ENCODE measurements at regions not wholly inside any gene's neighbourhood (a gene's known extent, or its start where the extent isn't known, plus 50 kb on each side); places are given as distances from the start of the nearest gene placed in this dataset.
A peak's percentile ranks its signal among the peaks of the same experiment; 100 is the strongest.
"Not testable (repeated sequence)": the region's sequence is repeated elsewhere in the genome, so short reads cannot be mapped to it uniquely, and the experiment has no call there.

DNA sequence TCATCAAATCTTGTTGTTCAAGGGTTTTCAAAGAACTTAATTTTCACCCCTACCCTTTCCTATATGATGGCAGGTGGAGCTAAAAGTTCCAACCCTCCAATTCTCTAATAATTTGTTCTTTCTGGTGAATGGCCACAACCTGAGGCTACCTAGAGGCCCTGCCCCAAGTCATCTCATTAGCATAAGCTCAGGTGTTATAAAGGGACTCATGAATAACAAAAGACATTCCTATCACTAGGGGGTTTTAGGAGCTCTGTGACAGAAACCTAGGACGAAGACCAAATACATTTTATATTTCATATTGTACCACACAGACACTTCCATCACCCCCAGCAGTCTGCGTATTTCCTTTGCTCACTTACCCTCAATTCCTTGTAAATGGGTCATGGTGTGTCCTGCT, 483.6 kb upstream of the EPHA6 start:
- DNase-seq: no peak

DNA sequence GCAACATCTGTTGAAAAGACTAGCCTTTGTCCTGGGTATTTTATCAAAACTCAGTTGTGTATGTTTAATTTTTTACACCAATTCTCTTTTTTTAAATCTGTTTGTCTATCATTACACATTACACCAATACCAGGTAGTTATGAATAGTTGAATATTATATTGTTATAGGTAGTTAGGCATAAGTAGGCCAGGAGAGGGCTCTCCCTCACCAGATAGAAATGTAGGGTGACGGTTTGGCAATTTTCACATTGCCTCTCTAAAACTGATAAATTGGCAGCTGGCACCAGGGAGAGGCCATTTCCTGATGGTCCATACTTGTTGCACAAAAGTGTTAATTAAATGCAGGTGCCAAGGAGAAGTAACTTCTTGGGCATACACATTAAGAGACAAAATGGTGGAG, 483.1 kb upstream of the EPHA6 start:
- peak in 1 of 2 experiments; percentile 9 for DNase-seq

DNA sequence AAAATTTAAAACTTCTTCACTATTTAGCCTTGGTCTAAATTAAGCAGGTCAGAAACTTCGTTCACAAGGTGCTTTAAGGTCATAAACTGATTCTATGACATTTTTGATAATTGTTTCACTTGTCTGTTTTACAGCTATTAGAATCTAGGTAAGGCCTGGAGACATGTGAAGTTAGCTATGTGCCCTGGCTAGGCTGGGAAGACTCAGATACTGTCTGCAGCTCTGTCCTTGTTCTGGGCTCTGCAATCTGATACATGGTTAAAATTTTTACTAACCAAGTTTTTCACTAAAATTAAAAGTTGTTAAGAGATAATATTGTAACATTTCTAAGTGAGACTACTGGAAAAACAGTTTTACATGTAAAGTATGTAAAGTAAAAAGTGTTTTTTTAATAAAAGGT, 479.6 kb upstream of the EPHA6 start:
- DNase-seq: no peak

DNA sequence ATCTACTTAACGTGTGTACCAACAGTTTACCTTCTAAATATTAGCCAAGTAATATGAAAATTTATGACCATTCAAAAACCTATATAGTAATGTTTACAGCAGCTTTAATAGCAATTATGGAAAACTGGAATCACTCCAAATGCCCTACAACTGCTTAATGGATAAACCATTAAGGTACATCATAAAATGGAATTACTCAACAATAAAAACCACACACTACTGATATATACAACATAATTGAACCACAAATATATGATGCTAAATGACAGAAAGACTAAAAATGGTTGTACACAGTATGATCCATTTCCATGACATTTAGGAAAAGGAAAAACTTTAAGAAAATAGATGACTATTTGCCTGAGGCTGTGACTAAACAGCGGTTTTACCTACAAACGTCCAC, 467.1 kb upstream of the EPHA6 start:
- no peak for DNase-seq

DNA sequence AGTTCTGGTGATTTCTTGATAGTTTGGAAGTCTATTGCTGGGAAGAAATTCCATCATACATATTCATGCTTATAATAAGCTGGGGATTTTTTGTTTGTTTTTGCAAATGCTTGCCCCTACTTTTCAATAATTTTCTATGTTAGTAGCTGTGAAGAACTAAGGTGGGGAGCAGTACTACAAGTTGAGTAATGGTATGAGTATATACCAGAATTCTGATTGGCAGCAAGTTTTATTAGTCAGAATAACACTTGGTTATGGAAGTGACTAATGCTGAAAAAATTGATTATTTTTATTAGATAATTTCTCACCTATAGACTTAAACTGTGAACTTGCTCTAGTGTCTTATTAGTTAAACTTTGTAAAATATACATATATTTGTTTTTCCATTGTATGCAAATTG, 462.8 kb upstream of the EPHA6 start:
- not testable (repeated sequence) for DNase-seq

DNA sequence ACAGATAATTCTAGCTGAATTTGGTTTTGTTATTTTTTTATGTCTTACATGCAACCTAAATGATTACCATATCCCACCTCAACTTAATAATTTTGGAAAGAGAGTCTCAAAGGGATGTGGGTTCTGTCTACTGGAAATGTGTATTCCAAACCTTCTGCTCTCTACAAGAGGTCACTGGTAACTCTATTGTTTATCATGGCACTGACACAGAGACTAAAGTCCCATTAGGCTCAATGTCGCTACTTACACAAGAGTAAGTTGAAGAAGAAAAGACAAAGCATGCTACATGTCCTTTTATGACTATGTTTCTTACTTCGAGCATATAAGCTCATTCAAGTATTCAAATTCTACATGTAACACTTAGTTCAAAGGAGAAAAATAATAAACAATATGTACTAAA, 460.3 kb upstream of the EPHA6 start:
- DNase-seq: no peak

DNA sequence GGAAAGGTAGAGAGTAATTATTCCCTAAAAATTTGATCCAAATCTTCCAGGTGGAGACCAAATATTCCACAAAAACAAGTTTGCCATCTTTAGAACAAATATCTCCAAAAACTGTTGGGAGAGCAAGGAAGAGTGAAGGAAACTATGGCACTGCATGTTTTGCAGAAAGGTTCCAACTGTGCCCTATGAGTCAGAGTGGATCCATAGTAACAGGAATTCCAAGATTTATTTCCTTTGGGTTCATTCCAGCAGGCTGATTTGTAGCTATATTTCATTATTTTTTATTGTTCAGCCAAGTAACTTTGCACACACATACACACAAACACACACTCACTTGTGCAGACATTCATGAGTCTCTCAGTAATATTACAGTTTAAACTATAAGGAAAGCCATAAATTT, 459.7 kb upstream of the EPHA6 start:
- no peak for DNase-seq

DNA sequence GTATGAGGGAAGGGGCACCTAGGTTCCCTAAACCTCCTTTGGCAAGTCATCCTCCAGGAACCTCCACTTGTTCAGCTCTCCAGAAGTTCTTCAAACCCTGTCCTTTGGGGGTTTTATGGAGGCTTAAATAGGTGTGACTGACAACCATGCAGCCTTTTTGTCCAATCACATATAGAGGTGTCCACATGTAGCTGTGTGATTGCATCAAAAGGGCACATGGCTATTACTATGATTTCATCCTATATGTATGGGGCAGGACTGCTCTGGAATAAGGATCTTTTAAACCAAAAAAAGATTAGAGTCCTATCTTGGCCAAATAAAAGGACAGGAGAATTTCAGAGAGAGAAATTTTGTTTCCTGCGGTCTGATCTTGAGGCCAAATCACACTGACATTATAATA, 453.2 kb upstream of the EPHA6 start:
- no peak for DNase-seq

DNA sequence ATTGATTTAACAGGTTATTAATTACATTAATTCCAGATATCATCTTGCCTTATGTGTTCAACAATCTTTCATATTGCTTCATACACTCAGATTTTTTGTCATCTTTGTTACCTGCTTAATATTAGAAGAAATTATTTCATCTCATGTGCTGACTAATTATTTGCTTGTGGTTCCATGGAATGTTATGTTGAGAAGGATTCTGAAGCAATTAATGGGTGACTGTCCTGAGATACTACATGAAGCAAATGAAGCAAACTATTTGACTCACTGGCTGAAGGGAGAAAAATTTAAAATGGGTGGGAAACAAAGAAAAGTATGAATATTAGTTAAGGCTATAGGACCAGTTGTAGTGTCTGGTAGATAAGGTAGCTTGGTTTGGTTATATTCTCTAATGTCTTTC, 443.8 kb upstream of the EPHA6 start:
- no peak for DNase-seq

DNA sequence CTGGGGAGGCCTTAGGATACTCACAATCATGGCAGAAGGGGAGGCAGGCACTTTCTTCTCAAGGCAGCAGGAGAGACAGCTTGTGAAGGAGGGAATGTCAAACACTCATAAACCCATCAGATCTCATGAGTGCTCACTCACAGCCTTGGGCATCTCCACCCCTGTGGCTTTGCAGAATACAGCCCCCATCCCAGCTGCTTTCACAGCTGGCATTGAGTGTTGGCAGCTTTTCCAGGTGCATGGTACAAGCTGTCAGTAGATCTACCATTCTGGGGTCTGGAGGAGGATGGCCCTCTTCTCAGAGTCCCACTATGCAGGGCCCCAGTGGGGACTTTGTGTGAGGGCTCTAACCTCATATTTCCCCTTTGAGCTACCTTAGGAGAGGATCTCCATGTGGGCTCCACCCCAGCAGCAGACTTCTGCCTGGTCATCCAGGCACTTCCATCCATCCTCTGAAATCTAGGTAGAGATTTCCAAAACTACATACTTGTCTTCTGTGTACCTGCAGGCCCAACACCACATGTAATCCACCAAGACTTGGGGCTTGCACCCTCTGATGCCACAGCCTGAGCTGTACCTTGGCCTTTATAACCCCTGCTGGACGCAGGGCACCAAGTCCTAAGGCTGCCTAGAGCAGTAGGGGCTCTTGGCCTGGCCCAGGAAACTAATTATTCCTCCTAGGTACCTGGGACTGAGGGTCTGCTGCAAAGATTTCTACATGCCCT, 404.2 kb upstream of the EPHA6 start:
- DNase-seq: no peak

DNA sequence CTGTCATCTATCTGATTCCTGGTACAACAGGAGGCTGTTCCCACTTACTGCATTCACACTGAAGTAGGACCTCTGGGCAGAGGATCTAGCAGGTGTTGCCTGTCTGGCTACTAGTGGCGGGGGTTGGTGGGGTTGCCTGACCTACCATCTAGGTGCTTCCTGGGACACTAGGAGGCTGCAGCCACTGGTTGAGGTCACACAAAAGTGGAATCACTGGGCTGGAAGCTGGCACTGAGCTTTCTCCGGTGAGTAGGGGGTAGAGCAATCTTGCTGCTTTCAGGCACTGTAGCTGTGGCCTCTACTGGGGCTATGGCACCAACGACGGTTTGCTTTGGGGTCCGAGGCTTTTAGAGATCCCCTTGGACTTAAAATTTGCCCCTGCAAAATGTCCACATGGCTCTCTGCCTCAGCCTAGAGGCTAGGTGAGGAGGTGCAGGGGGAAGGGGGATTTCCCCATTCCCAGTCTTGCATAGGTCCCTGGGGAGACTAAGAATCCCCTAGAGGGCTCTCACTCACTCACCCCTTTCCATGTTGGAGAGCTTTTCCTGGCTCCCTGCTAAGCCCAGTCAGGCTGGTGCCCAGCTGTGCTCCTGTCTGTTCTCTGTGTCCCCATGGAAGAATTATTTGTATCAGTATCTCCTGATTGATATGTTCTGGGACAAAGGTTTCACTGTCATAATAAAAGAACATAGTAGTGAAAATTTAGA, 397.7 kb upstream of the EPHA6 start:
- DNase-seq: no peak

DNA sequence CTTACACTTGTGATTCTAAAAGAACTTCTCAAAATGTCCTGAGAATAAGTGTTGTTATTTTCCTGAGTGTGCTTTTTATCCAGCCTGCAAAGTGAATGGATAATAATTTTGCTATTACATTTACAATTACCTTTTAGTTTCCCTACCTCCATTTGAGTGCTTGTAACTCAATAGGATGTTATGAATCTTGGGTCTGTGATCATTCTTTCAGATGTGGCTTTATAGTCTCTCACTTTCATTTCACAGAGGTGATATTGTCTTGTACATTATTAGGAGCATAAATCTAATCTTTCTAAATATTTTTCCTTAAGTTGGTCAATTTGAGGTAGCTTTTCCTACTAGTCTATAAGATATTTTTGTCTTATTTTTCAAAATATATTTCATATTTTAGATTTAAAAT, 386.3 kb upstream of the EPHA6 start:
- DNase-seq: no peak

DNA sequence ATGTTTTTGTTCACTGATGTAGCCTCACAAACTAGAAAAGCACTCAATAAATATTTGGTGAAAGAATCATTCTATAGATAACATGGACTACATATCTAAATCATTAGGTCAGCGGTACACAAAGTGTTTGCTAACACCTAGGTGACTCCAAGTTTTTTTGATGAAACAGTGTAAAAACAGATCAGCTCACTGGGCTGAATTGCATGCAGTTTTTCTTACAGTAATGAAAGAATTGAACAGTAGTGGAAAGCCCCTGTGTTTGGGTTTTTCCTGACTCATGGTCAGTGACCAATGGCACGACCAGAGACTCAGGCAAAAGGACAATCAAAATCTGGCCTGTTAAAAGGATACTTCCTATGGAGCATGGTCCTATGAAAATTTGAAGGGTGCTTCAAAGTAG, 384.3 kb upstream of the EPHA6 start:
- no peak for DNase-seq

DNA sequence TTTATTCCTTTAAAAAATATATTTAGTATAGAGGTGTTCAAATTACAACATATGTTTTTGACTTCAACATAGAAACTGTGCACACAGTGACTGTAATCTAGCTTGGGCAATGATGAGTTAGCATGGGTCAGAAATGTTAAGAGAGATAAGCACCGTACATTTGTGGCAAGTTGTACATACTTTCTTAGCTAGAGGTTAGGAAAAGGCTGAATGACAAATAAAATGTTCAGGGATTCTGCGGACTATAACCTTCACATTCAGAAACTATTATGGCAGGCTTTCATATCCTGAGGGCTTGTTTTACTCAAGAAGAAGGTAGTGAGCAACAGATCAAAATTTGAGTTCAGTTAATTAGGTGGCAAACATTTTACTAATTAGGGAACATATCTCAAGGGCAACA, 379.7 kb upstream of the EPHA6 start:
- DNase-seq: no peak

DNA sequence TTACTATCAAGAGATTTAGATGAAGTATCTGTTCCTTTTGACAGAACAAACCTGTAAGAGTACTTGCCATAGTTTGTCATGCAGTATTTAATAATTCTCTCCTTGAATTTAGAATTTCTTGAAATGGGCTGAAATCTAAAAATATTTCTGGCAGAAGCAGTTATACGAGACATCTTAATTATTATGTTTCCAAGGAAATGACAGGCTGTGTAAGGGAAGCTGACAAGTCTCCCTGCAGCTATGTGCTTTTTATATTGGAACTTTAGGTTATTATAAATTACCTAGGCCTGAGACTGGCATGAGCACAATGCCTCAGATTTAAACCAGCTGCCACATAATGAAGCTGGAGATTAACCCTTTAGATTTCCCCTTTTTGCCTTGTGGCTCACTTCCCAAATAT, 365.0 kb upstream of the EPHA6 start:
- DNase-seq: no peak

DNA sequence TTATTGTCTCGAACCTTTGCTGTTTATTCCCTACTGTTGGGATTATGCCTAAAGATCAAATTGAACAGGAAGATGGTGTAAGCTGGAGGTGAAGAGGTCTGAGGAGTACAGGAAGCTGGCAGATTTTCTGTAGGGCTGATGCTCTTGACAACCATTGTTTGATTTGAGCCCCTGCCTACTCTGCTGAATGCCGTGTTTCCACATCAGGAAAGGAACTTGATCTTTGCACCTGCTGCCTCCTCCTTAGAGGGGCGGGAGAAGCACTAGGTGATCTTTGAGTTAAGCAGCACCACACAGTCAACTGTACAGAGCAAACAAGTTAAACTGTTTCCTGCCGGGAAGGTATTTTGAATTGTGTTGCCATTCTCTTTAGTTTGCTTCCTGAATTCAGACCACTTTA, 364.6 kb upstream of the EPHA6 start:
- no peak for DNase-seq

DNA sequence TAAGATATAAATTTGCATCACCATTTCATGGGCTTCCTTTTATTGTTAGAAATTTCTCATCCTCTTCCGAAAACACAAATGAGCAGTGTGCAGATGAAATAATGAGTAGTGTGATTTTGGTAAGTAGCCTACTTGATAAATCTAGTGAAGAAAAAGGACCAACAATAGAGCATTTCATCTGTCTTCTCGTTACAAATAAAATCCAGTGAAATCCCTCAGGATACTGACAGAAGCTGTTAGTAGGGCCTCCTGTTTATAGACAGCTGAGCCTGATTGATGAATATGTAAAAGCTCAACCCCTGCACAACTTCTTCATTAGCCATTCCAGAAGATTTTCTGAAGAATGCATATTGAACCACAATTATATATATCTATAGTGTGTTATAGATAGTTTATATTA, 363.7 kb upstream of the EPHA6 start:
- DNase-seq: no peak

DNA sequence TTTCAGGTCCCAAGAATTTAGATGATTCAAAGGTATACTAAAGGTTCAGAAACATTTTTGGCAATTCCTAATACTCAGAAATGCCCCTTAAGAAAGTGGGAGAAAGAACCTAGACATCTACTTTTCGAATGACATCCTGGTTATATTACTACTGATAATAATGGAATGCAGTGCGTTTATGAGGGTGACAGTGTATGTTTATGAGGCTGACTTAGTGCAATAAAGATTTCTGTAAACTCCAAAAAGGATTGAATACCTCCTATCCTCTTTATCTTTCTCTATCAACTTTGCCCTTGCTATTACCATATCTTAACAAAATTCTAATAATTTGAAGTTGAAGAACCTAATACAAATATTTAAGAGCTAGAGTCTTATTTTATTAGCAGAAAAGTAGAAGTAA, 348.9 kb upstream of the EPHA6 start:
- no peak for DNase-seq

DNA sequence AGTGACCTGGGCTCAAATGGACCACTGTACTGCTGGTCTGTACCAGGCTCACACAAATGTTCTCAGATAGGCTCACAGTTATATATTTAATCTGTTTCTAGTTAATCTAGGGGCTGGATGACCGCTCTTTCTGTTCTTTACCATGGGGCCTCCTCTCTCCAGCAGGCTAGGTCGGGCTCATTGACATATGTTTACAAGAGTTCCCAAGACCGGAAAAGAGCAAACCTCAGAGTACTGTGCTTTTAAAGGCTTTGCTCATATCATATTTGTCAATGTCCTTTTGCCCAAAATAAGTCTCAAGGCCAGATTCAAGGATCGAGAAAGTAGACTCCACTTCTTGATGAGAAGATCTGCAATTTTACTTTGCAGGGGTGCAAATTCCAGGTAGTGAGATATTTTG, 348.0 kb upstream of the EPHA6 start:
- DNase-seq: no peak

DNA sequence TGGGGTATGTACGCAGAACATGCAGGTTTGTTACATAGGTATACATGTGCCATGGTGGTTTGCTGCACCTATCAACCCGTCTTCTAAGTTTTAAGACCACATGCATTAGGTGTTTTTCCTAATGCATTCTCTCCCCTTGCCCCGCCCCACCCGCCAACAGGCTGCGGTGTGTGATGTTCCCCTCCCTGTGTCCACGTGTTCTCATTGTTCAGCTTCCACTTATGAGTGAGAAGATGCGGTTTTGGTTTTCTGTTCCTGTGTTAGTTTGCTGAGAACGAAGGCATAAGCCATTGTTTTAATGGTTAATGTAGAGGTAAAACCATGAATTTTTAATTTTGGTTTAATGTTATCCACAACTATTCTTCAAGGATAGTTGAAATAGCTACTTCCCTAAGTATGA, 346.8 kb upstream of the EPHA6 start:
- no peak for DNase-seq

DNA sequence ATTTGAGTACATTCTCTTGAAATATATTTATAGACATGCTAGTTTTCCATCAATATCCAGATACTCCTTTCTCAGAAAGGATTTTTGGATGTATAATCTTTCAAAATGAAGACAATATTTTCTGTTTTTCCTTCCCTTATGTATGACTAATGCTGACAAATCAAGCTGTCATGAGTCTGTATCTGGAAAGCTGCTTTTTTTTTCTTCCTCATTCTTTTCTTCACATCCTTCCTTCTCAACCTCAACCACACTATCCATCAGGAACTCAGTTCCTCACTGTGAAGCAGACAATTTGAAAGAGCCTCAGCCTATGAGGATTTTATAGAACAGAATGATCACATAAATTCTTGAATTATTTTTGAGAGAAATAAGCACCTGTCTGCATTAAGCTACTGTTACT, 335.9 kb upstream of the EPHA6 start:
- peak in 1 of 2 experiments; percentile 18 for DNase-seq

DNA sequence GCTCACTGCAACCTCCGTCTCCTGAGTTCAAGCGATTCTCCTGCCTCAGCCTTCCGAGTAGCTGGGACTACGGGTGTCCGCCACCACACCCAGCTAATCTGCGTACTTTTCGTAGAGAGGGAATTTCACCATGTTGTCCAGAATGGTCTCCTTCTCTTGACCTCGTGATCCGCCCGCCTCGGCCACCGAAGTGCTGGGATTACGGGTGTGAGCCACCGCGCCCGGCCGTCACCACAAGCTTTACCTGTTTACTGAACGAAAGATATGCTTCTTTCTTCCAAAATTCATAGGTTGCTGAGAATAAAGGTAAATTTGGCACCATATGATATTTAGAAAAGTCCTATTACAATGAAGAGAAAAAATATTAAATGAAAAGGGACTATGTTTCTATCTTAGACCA, 333.5 kb upstream of the EPHA6 start:
- no peak for DNase-seq

DNA sequence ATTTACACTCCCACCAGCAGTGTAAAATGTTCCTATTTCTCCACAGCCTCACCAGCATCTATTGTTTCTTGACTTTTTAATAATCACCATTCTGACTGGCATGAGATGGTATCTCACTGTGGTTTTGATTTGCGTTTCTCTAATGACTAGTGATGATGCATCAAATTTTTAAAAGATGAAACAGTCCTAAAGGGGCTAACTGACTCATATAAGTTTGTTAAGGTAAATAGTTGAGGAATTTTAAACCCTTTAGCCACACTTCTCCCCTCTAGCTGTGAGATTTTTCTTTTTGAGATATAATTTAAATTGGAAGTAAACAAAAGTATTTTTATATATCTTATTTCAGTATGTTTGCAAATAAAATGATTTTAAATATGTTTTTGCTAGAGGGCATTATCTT, 331.2 kb upstream of the EPHA6 start:
- peak in 1 of 2 experiments; percentile 25 for DNase-seq

DNA sequence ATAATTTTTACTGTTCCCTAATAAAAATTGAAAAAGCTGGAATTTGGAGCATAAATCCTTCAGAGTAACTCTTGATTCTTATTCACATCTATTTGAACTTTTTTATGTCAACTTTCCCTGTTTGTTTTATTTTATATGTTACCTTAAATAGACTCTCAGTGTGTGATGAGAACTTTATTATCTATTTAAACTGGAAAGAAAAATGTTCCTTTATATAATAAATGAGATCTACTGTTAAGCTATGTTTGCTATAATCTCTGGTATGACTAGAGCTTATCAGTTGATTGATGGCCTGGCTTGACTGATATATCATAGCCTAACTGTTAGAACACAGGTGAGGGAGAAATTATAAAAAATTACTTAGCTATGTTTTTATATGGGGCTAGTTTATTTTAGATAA, 330.6 kb upstream of the EPHA6 start:
- DNase-seq: no peak

DNA sequence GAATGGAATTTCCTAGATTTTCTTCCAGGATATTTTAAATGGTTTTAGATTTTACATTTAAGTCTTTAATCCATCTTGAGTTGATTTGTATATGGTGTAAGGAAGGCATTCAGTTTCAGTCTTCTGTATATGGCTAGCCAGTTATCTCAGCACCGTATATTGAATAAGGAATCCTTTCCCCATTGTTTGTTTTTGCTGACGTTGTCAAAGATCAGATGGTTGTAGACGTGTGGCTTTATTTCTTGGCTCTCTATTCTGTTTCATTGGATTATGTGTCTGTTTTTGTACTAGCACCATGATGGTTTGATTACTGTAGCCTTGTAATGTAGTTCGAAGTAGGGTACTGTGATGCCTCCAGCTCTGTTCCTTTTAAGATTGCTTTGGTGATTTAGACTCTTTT, 325.7 kb upstream of the EPHA6 start:
- DNase-seq: no peak

Data from SW 1271 (cell line).